ENCODE measurements at regions not wholly inside any gene's neighbourhood (a gene's known extent, or its start where the extent isn't known, plus 50 kb on each side); places are given as distances from the start of the nearest gene placed in this dataset.

DNA sequence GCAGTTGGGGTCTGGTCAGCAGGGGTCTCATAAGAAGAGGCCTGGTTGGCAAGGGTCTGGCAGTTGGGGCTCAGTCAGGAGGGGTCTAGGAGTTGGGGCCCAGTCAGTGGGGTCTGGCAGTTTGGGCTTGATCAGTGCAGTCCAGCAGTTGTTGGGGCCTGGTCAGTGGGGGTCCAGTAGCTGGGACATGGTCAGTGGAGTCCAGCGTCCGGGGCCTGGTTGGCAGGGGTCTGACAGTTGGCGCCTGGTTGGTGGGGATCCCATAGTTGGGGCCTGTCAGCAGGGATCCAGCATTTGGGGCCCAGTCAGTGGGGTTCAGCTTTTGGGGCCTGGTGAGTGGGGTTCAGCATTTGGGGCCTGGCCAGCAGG, 60.5 kb upstream of the TPM4 start:
- TF ChIP-seq, protein P1, sequence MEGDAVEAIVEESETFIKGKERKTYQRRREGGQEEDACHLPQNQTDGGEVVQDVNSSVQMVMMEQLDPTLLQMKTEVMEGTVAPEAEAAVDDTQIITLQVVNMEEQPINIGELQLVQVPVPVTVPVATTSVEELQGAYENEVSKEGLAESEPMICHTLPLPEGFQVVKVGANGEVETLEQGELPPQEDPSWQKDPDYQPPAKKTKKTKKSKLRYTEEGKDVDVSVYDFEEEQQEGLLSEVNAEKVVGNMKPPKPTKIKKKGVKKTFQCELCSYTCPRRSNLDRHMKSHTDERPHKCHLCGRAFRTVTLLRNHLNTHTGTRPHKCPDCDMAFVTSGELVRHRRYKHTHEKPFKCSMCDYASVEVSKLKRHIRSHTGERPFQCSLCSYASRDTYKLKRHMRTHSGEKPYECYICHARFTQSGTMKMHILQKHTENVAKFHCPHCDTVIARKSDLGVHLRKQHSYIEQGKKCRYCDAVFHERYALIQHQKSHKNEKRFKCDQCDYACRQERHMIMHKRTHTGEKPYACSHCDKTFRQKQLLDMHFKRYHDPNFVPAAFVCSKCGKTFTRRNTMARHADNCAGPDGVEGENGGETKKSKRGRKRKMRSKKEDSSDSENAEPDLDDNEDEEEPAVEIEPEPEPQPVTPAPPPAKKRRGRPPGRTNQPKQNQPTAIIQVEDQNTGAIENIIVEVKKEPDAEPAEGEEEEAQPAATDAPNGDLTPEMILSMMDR (IDR thresholded peaks at IDR 0.05): no peak
- TF ChIP-seq POLR2AphosphoS5 (IDR thresholded peaks at IDR 0.05; ENCODE audit: low read depth, low read length): no peak
